HEK293T (cell line): ENCODE measurements at regions not wholly inside any gene's neighbourhood (a gene's known extent, or its start where the extent isn't known, plus 50 kb on each side); places are given as distances from the start of the nearest gene placed in this dataset.
A peak's percentile ranks its signal among the peaks of the same experiment; 100 is the strongest.

Experiments
- CTCF ChIA-PET: fragments of 350-600 bp; formaldehyde crosslinking; extraction: SDS; loops from one replicate; lab custom pipeline; 2021; ENCODE audit warnings: antibody characterized with exemption, inconsistent platforms; lab: Yijun Ruan, JAX
- POLR2A ChIA-PET: fragments of 350-600 bp; formaldehyde crosslinking; extraction: SDS; loops from one replicate; lab custom pipeline; 2020; ENCODE audit warnings: antibody characterized with exemption, inconsistent platforms; lab: Yijun Ruan, JAX
- DNase-seq: peaks from one replicate; pipeline ENCODE4 v3.0.0; 2012; ENCODE audit warnings: mixed read lengths; ENCODE audit errors: extremely low spot score
- ARNT ChIP-seq: fragments of 450-650 bp; IDR thresholded peaks from 2 replicates; pipeline ENCODE4 v1.6.1; 2017; ENCODE audit warnings: mild to moderate bottlenecking
- BHLHE40 ChIP-seq: fragments of 450-650 bp; IDR thresholded peaks from 2 replicates; pipeline ENCODE4 v1.6.1; 2016; ENCODE audit warnings: mild to moderate bottlenecking, moderate library complexity, borderline replicate concordance
- CTBP1 ChIP-seq: fragments of 450-650 bp; IDR thresholded peaks from 2 replicates; pipeline ENCODE4 v1.6.1; 2016; ENCODE audit warnings: borderline replicate concordance
- ELF4 ChIP-seq: fragments of 450-650 bp; IDR thresholded peaks from 2 replicates; pipeline ENCODE4 v1.6.1; 2017; ENCODE audit warnings: antibody characterized with exemption
- FOXA1 ChIP-seq: fragments of 450-650 bp; IDR thresholded peaks from 2 replicates; pipeline ENCODE4 v1.6.1; 2016; ENCODE audit warnings: mild to moderate bottlenecking
- FOXK2 ChIP-seq: fragments of 450-650 bp; IDR thresholded peaks from 2 replicates; pipeline ENCODE4 v1.6.1; 2016; ENCODE audit warnings: mild to moderate bottlenecking
- FOXM1 ChIP-seq: fragments of 450-650 bp; IDR thresholded peaks from 2 replicates; pipeline ENCODE4 v1.6.1; 2017; ENCODE audit warnings: mild to moderate bottlenecking, borderline replicate concordance
- HDGF ChIP-seq: fragments of 450-650 bp; IDR thresholded peaks from 2 replicates; pipeline ENCODE4 v1.6.1; 2017; ENCODE audit warnings: antibody characterized with exemption, borderline replicate concordance
- L3MBTL2 ChIP-seq: fragments of 450-650 bp; conservative IDR thresholded peaks from 2 replicates; pipeline ENCODE4 v1.6.1; 2016; ENCODE audit warnings: mild to moderate bottlenecking
- LEF1 ChIP-seq: fragments of 450-650 bp; IDR thresholded peaks from 2 replicates; pipeline ENCODE4 v1.6.1; 2017; ENCODE audit warnings: mild to moderate bottlenecking, borderline replicate concordance
- NFRKB ChIP-seq: fragments of 450-650 bp; IDR thresholded peaks from 2 replicates; pipeline ENCODE4 v1.6.1; 2016; ENCODE audit warnings: mild to moderate bottlenecking, moderate library complexity
- PKNOX1 ChIP-seq: fragments of 450-650 bp; IDR thresholded peaks from 2 replicates; pipeline ENCODE4 v1.6.1; 2016
- SP1 ChIP-seq: fragments of 450-650 bp; IDR thresholded peaks from 2 replicates; pipeline ENCODE4 v1.6.1; 2017
- SUZ12 ChIP-seq: fragments of 450-650 bp; IDR thresholded peaks from 2 replicates; pipeline ENCODE4 v1.6.1; 2016; ENCODE audit warnings: mild to moderate bottlenecking
- TARDBP ChIP-seq: fragments of 450-650 bp; IDR thresholded peaks from 2 replicates; pipeline ENCODE4 v1.6.1; 2016
- ZNF384 ChIP-seq: fragments of 450-650 bp; IDR thresholded peaks from 2 replicates; pipeline ENCODE4 v1.6.1; 2016

GRCh38 chr12:34352098-34352497 is 329.8 kb downstream of the ALG10 start:
- no peak for DNase-seq
- TF ChIP-seq FOXA1 (no peak), ELF4 (no peak), FOXM1 (no peak), NFRKB (no peak), TARDBP (no peak), HDGF (no peak), CTBP1 (no peak), SUZ12 (no peak), SP1 (no peak), BHLHE40 (no peak), ZNF384 (no peak), PKNOX1 (no peak), FOXK2 (no peak), L3MBTL2 (no peak), LEF1 (no peak), ARNT (no peak)
- ChIA-PET POLR2A (no interaction called here), CTCF (no interaction called here)

DNA sequence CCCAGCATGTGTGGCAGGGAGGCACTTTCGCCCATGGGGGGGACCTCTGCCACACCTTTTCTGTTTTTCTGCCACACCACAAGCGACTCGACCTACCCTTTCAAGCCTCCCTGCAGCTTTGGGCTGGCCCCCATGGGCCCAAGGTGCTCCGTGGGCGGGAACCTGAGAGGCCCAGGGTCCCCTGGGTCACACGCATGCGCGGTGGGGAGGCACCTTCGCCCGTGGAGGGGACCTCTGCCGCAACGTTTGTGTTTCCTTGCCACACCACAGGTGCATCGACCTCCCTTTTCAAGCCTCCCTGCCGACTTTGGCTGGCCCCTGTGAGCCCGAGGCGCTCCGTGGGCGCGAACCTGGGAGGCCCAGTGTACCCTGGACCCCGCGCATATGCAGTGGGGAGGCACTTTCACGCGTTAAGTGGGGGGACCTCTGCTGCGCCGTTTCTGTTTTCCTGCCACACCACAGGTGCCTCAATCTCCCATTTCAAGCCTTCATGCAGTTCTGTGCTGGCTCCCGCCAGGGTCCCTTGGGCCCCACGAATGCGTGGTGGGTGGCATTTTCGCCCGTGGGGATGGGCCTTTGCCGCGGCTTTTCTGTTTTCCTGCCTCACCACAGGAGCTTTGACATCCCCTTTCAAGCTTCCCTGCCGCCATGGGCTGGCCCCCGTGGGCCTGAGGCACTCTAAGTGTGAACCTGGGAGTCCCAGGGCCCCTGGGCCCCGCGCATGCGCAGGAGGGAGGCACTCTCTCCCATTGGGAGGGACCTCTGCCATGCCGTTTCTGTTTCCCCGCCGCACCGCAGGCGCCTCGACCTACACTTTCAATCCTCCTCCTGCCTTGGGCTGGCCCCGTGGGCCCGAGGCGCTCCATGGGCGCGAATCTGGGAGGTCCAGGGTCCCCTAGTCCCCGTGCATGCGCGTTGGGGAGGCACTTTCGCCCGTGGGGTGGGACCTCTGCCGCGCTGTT is 332.2 kb downstream of the ALG10 start:
- POLR2A ChIA-PET, result no interaction called here
- CTCF ChIA-PET, result no interaction called here
- no peak for DNase-seq
- TF ChIP-seq PKNOX1 (no peak), ARNT (no peak), LEF1 (no peak), L3MBTL2 (no peak), TARDBP (no peak), NFRKB (no peak), ELF4 (no peak), FOXA1 (no peak), BHLHE40 (no peak), CTBP1 (no peak)

GRCh38 chr12:34356233-34356987 is 334.1 kb downstream of the ALG10 start:
- TF ChIP-seq FOXM1 (no peak), TARDBP (0 out of 2 replicates have a peak, but pooled peaks have one; percentile 9)
- ChIA-PET POLR2A (no interaction called here), CTCF (no interaction called here)
- no peak for DNase-seq

DNA sequence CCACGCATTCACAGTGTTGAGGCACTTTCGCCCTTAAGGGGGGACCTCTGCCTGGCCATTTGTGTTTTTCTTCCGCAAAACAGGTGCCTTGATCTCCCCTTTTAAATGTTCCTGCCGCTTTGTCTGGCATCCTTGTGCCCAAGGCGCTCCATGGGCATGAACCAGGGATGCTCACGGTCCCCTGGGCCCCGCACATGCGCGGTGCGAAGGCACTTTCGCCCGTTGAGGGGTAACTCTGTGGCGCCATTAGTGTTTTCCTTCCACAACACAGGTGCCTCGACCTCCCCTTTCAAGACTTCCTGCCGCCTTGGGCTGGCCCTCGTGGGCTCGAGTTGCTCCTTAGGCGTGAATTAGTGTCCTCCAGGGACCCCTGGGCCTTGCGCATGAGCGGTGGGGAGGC is 335.5 kb downstream of the ALG10 start:
- no peak for DNase-seq

GRCh38 chr12:34358198-34358597 is 335.9 kb downstream of the ALG10 start:
- POLR2A ChIA-PET, result no interaction called here
- no peak for DNase-seq
- TF ChIP-seq BHLHE40 (no peak), FOXK2 (no peak), ZNF384 (no peak), NFRKB (no peak), TARDBP (no peak), CTBP1 (no peak), FOXA1 (no peak), HDGF (no peak), FOXM1 (no peak), SUZ12 (no peak)
- CTCF ChIA-PET, result no interaction called here

More for the DNA sequence above, 335.5 kb downstream of the ALG10 start:
- CTCF ChIA-PET, result no interaction called here
- TF ChIP-seq TARDBP (no peak), FOXM1 (no peak), ARNT (no peak), L3MBTL2 (no peak), FOXA1 (no peak), ZNF384 (no peak), CTBP1 (no peak), LEF1 (no peak), PKNOX1 (no peak), HDGF (no peak), BHLHE40 (no peak), SP1 (no peak), ELF4 (no peak), SUZ12 (no peak), FOXK2 (no peak), NFRKB (no peak)
- POLR2A ChIA-PET, result no interaction called here
